ENCODE measurements at regions not wholly inside any gene's neighbourhood (a gene's known extent, or its start where the extent isn't known, plus 50 kb on each side); places are given as distances from the start of the nearest gene placed in this dataset.

DNA sequence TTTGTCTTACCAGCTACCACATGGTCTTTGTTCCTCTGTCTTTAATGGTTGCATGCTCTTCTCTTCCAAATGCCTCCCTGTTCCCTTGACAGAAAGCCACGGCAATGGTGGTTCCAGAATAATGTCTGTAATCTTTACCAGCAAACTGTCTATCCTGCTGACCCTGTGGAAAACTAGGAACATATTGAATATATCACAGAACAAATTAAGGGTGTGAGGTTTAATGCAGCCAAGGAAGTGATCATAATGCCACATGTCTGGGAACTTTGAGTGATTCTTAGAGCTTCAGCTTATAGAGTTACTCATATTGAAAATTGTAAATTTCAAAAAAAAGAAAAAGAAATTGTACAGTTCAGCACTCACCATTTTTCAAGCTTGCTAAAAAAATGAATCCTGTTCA lies 282.9 kb upstream of the RARB start:
- no peak overlapping the region for H3K4me2 ChIP-seq
- no peak overlapping the region for H3K4me3 ChIP-seq
- no peak overlapping the region for H2AFZ ChIP-seq
- BruUV-seq (replicated peaks) = no TSS peak
- H3F3A ChIP-seq (ENCODE audit: insufficient read depth, low read depth) = no peaks in the 10 kb centered on the region
- H3K36me3 ChIP-seq (ENCODE audit: low read depth) = no peaks in the 10 kb centered on the region
- intact Hi-C loops (cut with micrococcal nuclease; ENCODE audit: unreplicated experiment) = no loop called here
- TF ChIP-seq, protein P1, sequence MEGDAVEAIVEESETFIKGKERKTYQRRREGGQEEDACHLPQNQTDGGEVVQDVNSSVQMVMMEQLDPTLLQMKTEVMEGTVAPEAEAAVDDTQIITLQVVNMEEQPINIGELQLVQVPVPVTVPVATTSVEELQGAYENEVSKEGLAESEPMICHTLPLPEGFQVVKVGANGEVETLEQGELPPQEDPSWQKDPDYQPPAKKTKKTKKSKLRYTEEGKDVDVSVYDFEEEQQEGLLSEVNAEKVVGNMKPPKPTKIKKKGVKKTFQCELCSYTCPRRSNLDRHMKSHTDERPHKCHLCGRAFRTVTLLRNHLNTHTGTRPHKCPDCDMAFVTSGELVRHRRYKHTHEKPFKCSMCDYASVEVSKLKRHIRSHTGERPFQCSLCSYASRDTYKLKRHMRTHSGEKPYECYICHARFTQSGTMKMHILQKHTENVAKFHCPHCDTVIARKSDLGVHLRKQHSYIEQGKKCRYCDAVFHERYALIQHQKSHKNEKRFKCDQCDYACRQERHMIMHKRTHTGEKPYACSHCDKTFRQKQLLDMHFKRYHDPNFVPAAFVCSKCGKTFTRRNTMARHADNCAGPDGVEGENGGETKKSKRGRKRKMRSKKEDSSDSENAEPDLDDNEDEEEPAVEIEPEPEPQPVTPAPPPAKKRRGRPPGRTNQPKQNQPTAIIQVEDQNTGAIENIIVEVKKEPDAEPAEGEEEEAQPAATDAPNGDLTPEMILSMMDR (conservative IDR thresholded peaks at IDR 0.05) = no peak
- TF ChIP-seq EZH2 (IDR thresholded peaks at IDR 0.05; ENCODE audit: low read depth) = no peak
- POLR2A ChIA-PET (ENCODE audit: unreplicated experiment) = no interaction called here
- H4K20me1 ChIP-seq (ENCODE audit: insufficient read depth) = no peaks in the 10 kb centered on the region
- no peaks in the 10 kb centered on the region for H3K27me3 ChIP-seq (ENCODE audit: insufficient read depth, low read depth)
- H3K9me3 ChIP-seq (ENCODE audit: insufficient read depth, low read depth) = no peaks in the 10 kb centered on the region
- no peak overlapping the region for H3K27ac ChIP-seq
- CTCF ChIA-PET = no interaction called here
- H3K4me1 ChIP-seq (replicated peaks; ENCODE audit: insufficient read depth) = no peaks in the 10 kb centered on the region
- H3K9me2 ChIP-seq (ENCODE audit: insufficient read depth) = no peaks in the 10 kb centered on the region
- H3K79me2 ChIP-seq (ENCODE audit: low read depth) = no peaks in the 10 kb centered on the region
- no peak for DNase-seq

DNA sequence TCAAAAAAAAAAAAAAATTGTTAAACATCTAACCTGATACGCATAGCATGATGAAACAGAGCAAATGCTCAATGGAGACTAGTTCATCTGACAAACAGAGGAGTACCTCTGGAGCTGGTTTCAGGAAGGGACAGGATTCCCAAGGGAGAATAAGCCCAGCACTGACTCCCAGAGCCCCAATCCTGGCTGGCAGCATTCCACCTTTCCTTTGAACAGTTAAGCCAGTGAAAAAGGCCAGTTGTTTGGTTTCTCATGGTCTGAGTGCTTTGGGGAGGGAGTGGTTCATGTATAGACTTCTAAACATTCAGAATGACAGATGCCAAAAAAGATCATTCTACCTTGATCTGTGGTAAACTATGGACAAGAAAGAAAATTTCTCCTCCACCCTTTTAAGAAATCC lies 277.9 kb upstream of the RARB start:
- intact Hi-C loops (cut with micrococcal nuclease; ENCODE audit: unreplicated experiment) = no loop called here
- no peaks in the 10 kb centered on the region for H3K36me3 ChIP-seq (ENCODE audit: low read depth)
- no peak overlapping the region for H2AFZ ChIP-seq
- H3K4me2 ChIP-seq = no peak overlapping the region
- H3K27me3 ChIP-seq (ENCODE audit: insufficient read depth, low read depth) = no peaks in the 10 kb centered on the region
- H3K4me1 ChIP-seq (replicated peaks; ENCODE audit: insufficient read depth) = no peaks in the 10 kb centered on the region
- no peaks in the 10 kb centered on the region for H3K9me2 ChIP-seq (ENCODE audit: insufficient read depth)
- H3K9me3 ChIP-seq (ENCODE audit: insufficient read depth, low read depth) = no peaks in the 10 kb centered on the region
- no TSS peak for BruUV-seq (replicated peaks)
- H3K4me3 ChIP-seq = no peak overlapping the region
- H3F3A ChIP-seq (ENCODE audit: insufficient read depth, low read depth) = no peaks in the 10 kb centered on the region
- ChIA-PET CTCF (no interaction called here), POLR2A (ENCODE audit: unreplicated experiment) (no interaction called here)
- H3K79me2 ChIP-seq (ENCODE audit: low read depth) = no peaks in the 10 kb centered on the region
- DNase-seq = no peak
- H3K27ac ChIP-seq = no peak overlapping the region
- TF ChIP-seq, protein P1 (conservative IDR thresholded peaks at IDR 0.05) = no peak
- TF ChIP-seq EZH2 (IDR thresholded peaks at IDR 0.05; ENCODE audit: low read depth) = no peak
- no peaks in the 10 kb centered on the region for H4K20me1 ChIP-seq (ENCODE audit: insufficient read depth)

DNA sequence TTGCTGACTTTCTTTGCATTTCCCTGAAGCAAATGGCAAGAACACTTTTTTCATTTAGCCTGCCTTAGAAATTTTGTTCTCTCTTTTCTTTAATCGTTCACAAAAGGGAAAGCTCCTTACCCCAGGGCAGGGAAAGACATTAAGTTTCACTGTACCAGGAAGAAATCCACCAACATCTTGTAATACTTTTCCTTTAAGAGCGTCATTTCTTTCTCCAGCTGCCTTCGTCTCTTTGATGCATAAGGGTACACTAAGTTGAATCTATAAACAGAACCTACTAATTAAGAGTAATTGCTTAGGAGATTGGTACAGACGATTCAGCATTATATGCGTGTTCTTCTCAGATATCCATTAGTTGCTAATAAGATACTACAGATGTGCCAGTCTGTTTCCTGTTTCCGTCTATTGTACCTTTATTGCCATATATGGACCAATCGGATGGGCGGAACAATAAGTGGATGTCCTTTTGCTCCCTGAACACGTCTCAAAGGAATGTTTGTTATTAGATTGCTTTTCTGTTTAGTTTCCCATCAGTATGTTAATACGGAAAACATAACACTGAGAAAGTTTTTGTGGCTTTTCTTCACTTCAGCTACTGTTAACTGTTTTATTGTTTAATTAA lies 276.7 kb upstream of the RARB start:
- no peak for TF ChIP-seq EZH2 (IDR thresholded peaks at IDR 0.05; ENCODE audit: low read depth)
- TF ChIP-seq, protein P1 (conservative IDR thresholded peaks at IDR 0.05) = no peak
- Histone ChIP-seq H3K4me1 (replicated peaks; ENCODE audit: insufficient read depth) (no peaks in the 10 kb centered on the region), H3K4me3 (no peak overlapping the region), H2AFZ (no peak overlapping the region), H3F3A (ENCODE audit: insufficient read depth, low read depth) (no peaks in the 10 kb centered on the region), H3K27ac (no peak overlapping the region), H3K9me2 (ENCODE audit: insufficient read depth) (no peaks in the 10 kb centered on the region), H3K4me2 (no peak overlapping the region), H3K36me3 (ENCODE audit: low read depth) (no peaks in the 10 kb centered on the region), H4K20me1 (ENCODE audit: insufficient read depth) (no peaks in the 10 kb centered on the region), H3K27me3 (ENCODE audit: insufficient read depth, low read depth) (no peaks in the 10 kb centered on the region), H3K79me2 (ENCODE audit: low read depth) (no peaks in the 10 kb centered on the region), H3K9me3 (ENCODE audit: insufficient read depth, low read depth) (no peaks in the 10 kb centered on the region)
- POLR2A ChIA-PET (ENCODE audit: unreplicated experiment) = no interaction called here
- intact Hi-C loops (cut with micrococcal nuclease; ENCODE audit: unreplicated experiment) = no loop called here
- DNase-seq = no peak
- CTCF ChIA-PET = no interaction called here
- BruUV-seq (replicated peaks) = no TSS peak

All from PC-9 (cell line).